BJ (cell line): ENCODE measurements at regions not wholly inside any gene's neighbourhood (a gene's known extent, or its start where the extent isn't known, plus 50 kb on each side); places are given as distances from the start of the nearest gene placed in this dataset.

ENCODE experiments used
- CTCF ChIA-PET: fragments of 350-600 bp; formaldehyde crosslinking; extraction: SDS; loops from one replicate; lab custom pipeline; 2021; ENCODE audit warnings: antibody characterized with exemption, inconsistent platforms; lab: Yijun Ruan, JAX
- POLR2A ChIA-PET: fragments of 300-600 bp; sonication (Branson Sonifier 250); formaldehyde crosslinking; extraction: SDS; loops from one replicate; lab custom pipeline; 2021; ENCODE audit warnings: antibody characterized with exemption; lab: Charles Lee
- DNase-seq: peaks from one replicate; pipeline ENCODE4 v3.0.0-alpha.2; 2011; ENCODE audit warnings: low read depth
- H3K27me3 ChIP-seq: 2 replicates; pipeline ENCODE4 v1.6.0; 2011; ENCODE audit warnings: low read length; ENCODE audit not compliant: control insufficient read depth, insufficient read depth
- H3K36me3 ChIP-seq: 2 replicates; pipeline ENCODE4 v1.5.1; 2011; ENCODE audit warnings: low read length; ENCODE audit not compliant: control insufficient read depth, insufficient read depth
- H3K4me3 ChIP-seq: 2 replicates; pipeline ENCODE4 v1.5.1; 2011; ENCODE audit warnings: low read depth, mild to moderate bottlenecking, control low read depth, low read length
- TF ChIP-seq, protein P1 (sequence below): IDR thresholded peaks from 2 replicates; pipeline ENCODE4 v1.5.1; 2011; ENCODE audit warnings: low read depth, mild to moderate bottlenecking, control low read depth, inconsistent platforms, low read length, moderate library complexity; ENCODE audit not compliant: insufficient read depth

DNA sequence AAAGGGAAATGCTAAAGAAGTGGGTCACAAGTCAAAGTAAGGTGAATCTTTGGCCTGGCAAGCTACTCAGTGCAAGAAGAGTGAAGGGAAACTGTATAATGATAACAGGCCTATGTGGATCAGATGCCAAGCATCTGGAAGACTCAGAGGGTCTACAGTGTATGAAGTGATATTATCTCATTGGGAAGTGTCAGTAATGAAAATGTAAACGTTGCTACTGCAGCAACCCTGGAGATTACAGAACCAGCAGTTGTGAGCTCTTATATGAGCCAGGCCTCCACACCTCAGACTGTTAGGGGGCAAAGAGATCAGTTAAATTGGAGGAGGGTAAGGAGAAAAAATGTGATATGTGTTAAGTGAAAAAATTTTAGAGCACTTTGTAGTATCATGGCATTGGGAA is 195.4 kb upstream of the DPH6 start:
- Histone ChIP-seq H3K27me3 (no peaks in the 10 kb centered on the region), H3K36me3 (no peaks in the 10 kb centered on the region), H3K4me3 (no peak overlapping the region)
- TF ChIP-seq, protein P1, sequence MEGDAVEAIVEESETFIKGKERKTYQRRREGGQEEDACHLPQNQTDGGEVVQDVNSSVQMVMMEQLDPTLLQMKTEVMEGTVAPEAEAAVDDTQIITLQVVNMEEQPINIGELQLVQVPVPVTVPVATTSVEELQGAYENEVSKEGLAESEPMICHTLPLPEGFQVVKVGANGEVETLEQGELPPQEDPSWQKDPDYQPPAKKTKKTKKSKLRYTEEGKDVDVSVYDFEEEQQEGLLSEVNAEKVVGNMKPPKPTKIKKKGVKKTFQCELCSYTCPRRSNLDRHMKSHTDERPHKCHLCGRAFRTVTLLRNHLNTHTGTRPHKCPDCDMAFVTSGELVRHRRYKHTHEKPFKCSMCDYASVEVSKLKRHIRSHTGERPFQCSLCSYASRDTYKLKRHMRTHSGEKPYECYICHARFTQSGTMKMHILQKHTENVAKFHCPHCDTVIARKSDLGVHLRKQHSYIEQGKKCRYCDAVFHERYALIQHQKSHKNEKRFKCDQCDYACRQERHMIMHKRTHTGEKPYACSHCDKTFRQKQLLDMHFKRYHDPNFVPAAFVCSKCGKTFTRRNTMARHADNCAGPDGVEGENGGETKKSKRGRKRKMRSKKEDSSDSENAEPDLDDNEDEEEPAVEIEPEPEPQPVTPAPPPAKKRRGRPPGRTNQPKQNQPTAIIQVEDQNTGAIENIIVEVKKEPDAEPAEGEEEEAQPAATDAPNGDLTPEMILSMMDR, result no peak
- no peak for DNase-seq
- ChIA-PET CTCF (interaction anchor here (0.8 to 5.4 kb wide), 2 partner anchors 10 to 66 kb away, joined by 3 to 48 read pairs; no protein-coding TSS in a partner anchor), POLR2A (no interaction called here)

DNA sequence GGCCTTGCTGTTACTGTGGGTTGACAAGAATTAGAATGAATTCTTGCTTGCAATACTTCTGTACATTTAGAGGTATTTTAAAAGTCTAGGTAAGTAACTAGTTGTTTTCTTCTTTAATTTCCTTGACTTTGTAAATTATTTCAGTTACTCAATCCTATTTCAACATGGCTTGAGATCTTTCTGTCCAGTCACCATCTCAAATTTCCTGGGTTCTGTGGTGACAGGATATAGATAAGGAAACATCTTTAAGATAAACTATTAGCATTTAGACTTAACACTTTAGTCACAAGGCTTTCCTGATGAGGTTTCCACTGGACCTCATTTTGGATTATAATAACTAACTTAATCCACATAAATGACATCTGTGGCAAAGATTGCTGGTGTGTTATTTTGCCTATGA is 195.9 kb upstream of the DPH6 start:
- Histone ChIP-seq H3K4me3 (no peak overlapping the region), H3K36me3 (no peaks in the 10 kb centered on the region), H3K27me3 (no peaks in the 10 kb centered on the region)
- TF ChIP-seq, protein P1, result no peak
- CTCF ChIA-PET, result interaction anchor here (0.8 to 5.4 kb wide), 2 partner anchors 9 to 67 kb away, joined by 3 to 48 read pairs; no protein-coding TSS in a partner anchor
- POLR2A ChIA-PET, result no interaction called here
- DNase-seq, result no peak

DNA sequence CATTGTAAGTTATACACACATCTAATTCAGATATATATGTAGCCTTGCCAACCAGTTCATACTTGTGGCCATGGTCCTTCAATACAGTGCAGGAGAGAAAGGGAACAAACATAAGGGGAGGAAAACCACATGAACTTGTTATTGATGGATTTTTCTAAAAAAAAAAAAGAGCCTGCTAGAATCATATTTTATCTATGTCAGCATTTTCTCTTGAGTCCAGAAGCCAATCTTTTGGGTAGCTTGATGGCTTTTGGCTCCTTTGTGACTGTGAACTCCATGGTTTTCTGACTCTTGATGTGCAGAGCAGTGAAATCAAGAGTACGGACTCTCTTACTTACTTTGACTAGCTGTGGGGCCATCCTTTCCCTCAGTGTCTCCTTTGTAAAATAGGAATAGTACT is 197.4 kb upstream of the DPH6 start:
- ChIA-PET CTCF (interaction anchor here (0.6 to 1.6 kb wide), 3 partner anchors 9 to 88 kb away, joined by 3 to 9 read pairs (median 3); no protein-coding TSS in a partner anchor), POLR2A (no interaction called here)
- DNase-seq, result no peak
- TF ChIP-seq, protein P1, result no peak
- Histone ChIP-seq H3K27me3 (no peaks in the 10 kb centered on the region), H3K4me3 (no peak overlapping the region), H3K36me3 (no peaks in the 10 kb centered on the region)

DNA sequence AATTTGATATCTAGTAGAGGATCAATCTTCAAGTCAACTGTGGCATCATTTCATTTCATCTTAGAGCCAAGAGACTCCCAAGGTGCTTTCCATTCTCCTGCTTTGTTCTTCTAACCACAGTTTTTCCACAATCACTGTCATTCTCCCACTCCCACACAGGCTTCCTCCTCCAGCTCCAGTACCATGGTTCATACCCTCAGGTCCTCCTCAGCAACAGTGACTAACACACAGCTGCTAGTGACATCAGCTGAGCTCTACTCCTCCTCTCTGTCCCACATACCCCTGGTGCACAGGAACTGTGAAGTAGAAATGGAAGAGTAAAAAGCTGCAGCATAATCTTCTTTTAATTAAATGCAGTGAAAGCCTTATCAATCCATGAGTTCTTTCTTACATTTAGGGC is 200.2 kb upstream of the DPH6 start:
- DNase-seq, result no peak
- TF ChIP-seq, protein P1, result no peak
- H3K36me3 ChIP-seq, result no peaks in the 10 kb centered on the region
- CTCF ChIA-PET, result interaction anchor here (1.1 kb wide), 1 partner anchor 15 kb away, joined by 3 read pairs; no protein-coding TSS in a partner anchor
- POLR2A ChIA-PET, result no interaction called here
- no peak overlapping the region for H3K4me3 ChIP-seq
- no peaks in the 10 kb centered on the region for H3K27me3 ChIP-seq

GRCh38 chr15:35748105-35748504 is 202.1 kb upstream of the DPH6 start:
- POLR2A ChIA-PET, result no interaction called here
- Histone ChIP-seq H3K27me3 (no peaks in the 10 kb centered on the region), H3K36me3 (no peaks in the 10 kb centered on the region), H3K4me3 (no peak overlapping the region)
- TF ChIP-seq, protein P1, result no peak
- CTCF ChIA-PET, result interaction anchor here (0.9 kb wide), 1 partner anchor 16 kb away, joined by 3 read pairs; no protein-coding TSS in a partner anchor
- DNase-seq, result no peak
